C4-2B (cell line): ENCODE measurements at regions not wholly inside any gene's neighbourhood (a gene's known extent, or its start where the extent isn't known, plus 50 kb on each side); places are given as distances from the start of the nearest gene placed in this dataset.

Experiments used
- ZFX ChIP-seq: fragments of 450-650 bp; IDR thresholded peaks from 2 replicates; pipeline ENCODE4 v1.6.1; 2017
- TF ChIP-seq, protein P1 (sequence below): fragments of 450-650 bp; conservative IDR thresholded peaks from 2 replicates; pipeline ENCODE4 v1.5.1; 2017; ENCODE audit warnings: mild to moderate bottlenecking

DNA sequence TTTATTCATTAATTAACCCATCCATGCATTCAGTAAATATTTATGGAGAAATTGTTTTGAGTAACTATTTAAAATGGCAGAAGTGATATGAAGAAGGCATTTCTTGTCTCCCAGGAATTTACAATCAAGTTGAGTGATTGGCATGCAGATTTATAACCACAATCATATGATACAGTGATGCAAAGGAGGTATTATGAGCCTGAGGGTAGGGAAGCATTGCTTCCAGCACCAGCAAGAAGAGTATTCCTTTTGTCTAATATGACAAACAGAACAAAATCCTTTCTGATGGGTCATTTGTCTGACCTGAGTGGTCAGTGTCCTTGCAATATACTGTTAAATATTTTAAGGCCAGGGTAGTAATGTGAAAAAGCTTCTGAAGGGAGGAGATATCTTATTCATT, 244.2 kb upstream of the RGPD4 start:
- TF ChIP-seq, protein P1, sequence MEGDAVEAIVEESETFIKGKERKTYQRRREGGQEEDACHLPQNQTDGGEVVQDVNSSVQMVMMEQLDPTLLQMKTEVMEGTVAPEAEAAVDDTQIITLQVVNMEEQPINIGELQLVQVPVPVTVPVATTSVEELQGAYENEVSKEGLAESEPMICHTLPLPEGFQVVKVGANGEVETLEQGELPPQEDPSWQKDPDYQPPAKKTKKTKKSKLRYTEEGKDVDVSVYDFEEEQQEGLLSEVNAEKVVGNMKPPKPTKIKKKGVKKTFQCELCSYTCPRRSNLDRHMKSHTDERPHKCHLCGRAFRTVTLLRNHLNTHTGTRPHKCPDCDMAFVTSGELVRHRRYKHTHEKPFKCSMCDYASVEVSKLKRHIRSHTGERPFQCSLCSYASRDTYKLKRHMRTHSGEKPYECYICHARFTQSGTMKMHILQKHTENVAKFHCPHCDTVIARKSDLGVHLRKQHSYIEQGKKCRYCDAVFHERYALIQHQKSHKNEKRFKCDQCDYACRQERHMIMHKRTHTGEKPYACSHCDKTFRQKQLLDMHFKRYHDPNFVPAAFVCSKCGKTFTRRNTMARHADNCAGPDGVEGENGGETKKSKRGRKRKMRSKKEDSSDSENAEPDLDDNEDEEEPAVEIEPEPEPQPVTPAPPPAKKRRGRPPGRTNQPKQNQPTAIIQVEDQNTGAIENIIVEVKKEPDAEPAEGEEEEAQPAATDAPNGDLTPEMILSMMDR = no peak
- TF ChIP-seq ZFX = no peak
